HEK293 (cell line): ENCODE measurements at regions not wholly inside any gene's neighbourhood (a gene's known extent, or its start where the extent isn't known, plus 50 kb on each side); places are given as distances from the start of the nearest gene placed in this dataset.

ENCODE experiments used
- CTCF ChIA-PET: fragments of 350-600 bp; formaldehyde crosslinking; extraction: SDS; loops from one replicate; lab custom pipeline; 2021; ENCODE audit warnings: antibody characterized with exemption; lab: Yijun Ruan, JAX
- POLR2A ChIA-PET: fragments of 300-600 bp; formaldehyde crosslinking; extraction: SDS; loops from one replicate; lab custom pipeline; 2020; ENCODE audit warnings: antibody characterized with exemption, inconsistent platforms; lab: Yijun Ruan, JAX
- H3K27ac ChIP-seq: fragments of 200-500 bp; sonication (Bioruptor generic); 2 replicates; pipeline ENCODE4 v1.5.1; 2014; ENCODE audit warnings: low read depth, low read length, control low read depth, inconsistent platforms; ENCODE audit errors: extremely low read depth
- H3K36me3 ChIP-seq, 2 experiments: fragments of 200-500 bp in 1 of 2; sonication (Bioruptor generic) in 1 of 2; 1 replicate in 1 of 2; 2 replicates in 1 of 2; pipeline ENCODE4 v1.5.1; 2014 to 2017; ENCODE audit warnings: inconsistent platforms in 2 of 2, low read length in 2 of 2; ENCODE audit not compliant: control insufficient read depth in 2 of 2, insufficient read depth in 1 of 2
- H3K4me1 ChIP-seq: fragments of 200-500 bp; sonication (Bioruptor generic); 2 replicates; pipeline ENCODE4 v1.5.1; 2014; ENCODE audit warnings: mild to moderate bottlenecking, low read length, inconsistent platforms; ENCODE audit not compliant: control insufficient read depth, insufficient read depth
- H3K4me3 ChIP-seq: 2 replicates; pipeline ENCODE4 v1.5.1; 2011; ENCODE audit warnings: low read depth, mild to moderate bottlenecking, control low read depth, low read length, moderate library complexity
- H3K9me3 ChIP-seq: fragments of 200-500 bp; sonication (Bioruptor generic); 2 replicates; pipeline ENCODE4 v1.5.1; 2014; ENCODE audit warnings: low read depth, low read length, inconsistent platforms; ENCODE audit not compliant: control insufficient read depth, insufficient read depth
- GLI2 ChIP-seq: fragments of 450-650 bp; formaldehyde crosslinking; IDR thresholded peaks from 2 replicates; pipeline ENCODE4; 2017; ENCODE audit warnings: missing biosample characterization, missing genetic modification characterization, low read depth, borderline replicate concordance
- MYNN ChIP-seq: fragments of 450-650 bp; formaldehyde crosslinking; IDR thresholded peaks from 2 replicates; pipeline ENCODE4 v1.5.1; 2016; ENCODE audit warnings: missing biosample characterization, missing genetic modification characterization, borderline replicate concordance
- MZF1 ChIP-seq: fragments of 450-650 bp; formaldehyde crosslinking; IDR thresholded peaks from 2 replicates; pipeline ENCODE4 v1.5.1; 2017; ENCODE audit warnings: missing biosample characterization, missing genetic modification characterization, borderline replicate concordance
- PBX3 ChIP-seq: sonication (generic); formaldehyde crosslinking; IDR thresholded peaks from 2 replicates; pipeline ENCODE4 v1.8.1; 2022; ENCODE audit warnings: mild to moderate bottlenecking, moderate library complexity, missing genetic modification reagents
- TCF7L2 ChIP-seq: IDR thresholded peaks from 2 replicates; pipeline ENCODE4 v1.6.1; 2011; ENCODE audit warnings: low read depth, mild to moderate bottlenecking, inconsistent platforms, low read length, moderate library complexity, borderline replicate concordance
- YY2 ChIP-seq: fragments of 450-650 bp; formaldehyde crosslinking; IDR thresholded peaks from 2 replicates; pipeline ENCODE4 v1.5.1; 2016; ENCODE audit warnings: missing biosample characterization, missing genetic modification characterization
- ZBTB1 ChIP-seq: fragments of 450-650 bp; formaldehyde crosslinking; IDR thresholded peaks from 2 replicates; pipeline ENCODE4 v1.5.1; 2016; ENCODE audit warnings: missing biosample characterization, missing genetic modification characterization
- ZBTB17 ChIP-seq: fragments of 450-650 bp; formaldehyde crosslinking; IDR thresholded peaks from 2 replicates; pipeline ENCODE4 v1.5.1; 2016; ENCODE audit warnings: missing biosample characterization, missing genetic modification characterization
- ZBTB48 ChIP-seq: fragments of 450-650 bp; formaldehyde crosslinking; IDR thresholded peaks from 2 replicates; pipeline ENCODE4 v1.5.1; 2016; ENCODE audit warnings: missing biosample characterization, missing genetic modification characterization
- ZFP69B ChIP-seq: fragments of 450-650 bp; formaldehyde crosslinking; IDR thresholded peaks from 2 replicates; pipeline ENCODE4 v1.5.1; 2016; ENCODE audit warnings: missing biosample characterization, missing genetic modification characterization
- ZNF138 ChIP-seq: fragments of 450-650 bp; formaldehyde crosslinking; IDR thresholded peaks from 2 replicates; pipeline ENCODE4 v1.5.1; 2016; ENCODE audit warnings: missing biosample characterization, missing genetic modification characterization, borderline replicate concordance
- ZNF140 ChIP-seq: fragments of 450-650 bp; formaldehyde crosslinking; IDR thresholded peaks from 2 replicates; pipeline ENCODE4 v1.5.1; 2016; ENCODE audit warnings: missing biosample characterization, missing genetic modification characterization
- ZNF19 ChIP-seq: fragments of 450-650 bp; formaldehyde crosslinking; IDR thresholded peaks from 2 replicates; pipeline ENCODE4; 2016; ENCODE audit warnings: missing biosample characterization, missing genetic modification characterization, low read depth
- ZNF239 ChIP-seq: fragments of 450-650 bp; formaldehyde crosslinking; IDR thresholded peaks from 2 replicates; pipeline ENCODE4 v1.5.1; 2016; ENCODE audit warnings: missing biosample characterization, missing genetic modification characterization
- ZNF324 ChIP-seq: fragments of 450-650 bp; formaldehyde crosslinking; IDR thresholded peaks from 2 replicates; pipeline ENCODE4 v1.5.1; 2016; ENCODE audit warnings: missing biosample characterization, missing genetic modification characterization
- ZNF335 ChIP-seq: fragments of 450-650 bp; formaldehyde crosslinking; conservative IDR thresholded peaks from 2 replicates; pipeline ENCODE4 v1.5.1; 2016; ENCODE audit warnings: missing biosample characterization, missing genetic modification characterization
- ZNF558 ChIP-seq: fragments of 450-650 bp; formaldehyde crosslinking; IDR thresholded peaks from 2 replicates; pipeline ENCODE4 v1.5.1; 2016; ENCODE audit warnings: missing biosample characterization, missing genetic modification characterization
- ZNF621 ChIP-seq: fragments of 450-650 bp; formaldehyde crosslinking; IDR thresholded peaks from 2 replicates; pipeline ENCODE4 v1.5.1; 2017; ENCODE audit warnings: missing biosample characterization, missing genetic modification characterization
- ZNF670 ChIP-seq: fragments of 450-650 bp; formaldehyde crosslinking; IDR thresholded peaks from 2 replicates; pipeline ENCODE4 v1.5.1; 2016; ENCODE audit warnings: missing biosample characterization, missing genetic modification characterization, low read depth
- ZNF701 ChIP-seq: fragments of 450-650 bp; formaldehyde crosslinking; IDR thresholded peaks from 2 replicates; pipeline ENCODE4 v1.5.1; 2016; ENCODE audit warnings: missing biosample characterization, missing genetic modification characterization
- ZNF76 ChIP-seq: fragments of 450-650 bp; formaldehyde crosslinking; IDR thresholded peaks from 2 replicates; pipeline ENCODE4; 2016; ENCODE audit warnings: low read depth, missing biosample characterization, missing genetic modification characterization, borderline replicate concordance
- TF ChIP-seq, protein P1 (sequence below): fragments of 450-650 bp; formaldehyde crosslinking; IDR thresholded peaks from 2 replicates; pipeline ENCODE4 v1.5.1; 2016; ENCODE audit warnings: missing biosample characterization, missing genetic modification characterization
- TF ChIP-seq, protein P2 (sequence below): fragments of 450-650 bp; formaldehyde crosslinking; optimal IDR thresholded peaks from 2 replicates; pipeline ENCODE3; 2016; ENCODE audit warnings: missing biosample characterization, mild to moderate bottlenecking, missing genetic modification characterization
- TF ChIP-seq, protein P3 (sequence below): fragments of 450-650 bp; formaldehyde crosslinking; IDR thresholded peaks from 2 replicates; pipeline ENCODE4 v1.5.1; 2017; ENCODE audit warnings: missing biosample characterization, missing genetic modification characterization
- TF ChIP-seq, protein P4 (sequence below): fragments of 450-650 bp; formaldehyde crosslinking; IDR thresholded peaks from 2 replicates; pipeline ENCODE4 v1.5.1; 2017; ENCODE audit warnings: missing biosample characterization, missing genetic modification characterization
- TF ChIP-seq, protein P5 (sequence below): fragments of 450-650 bp; formaldehyde crosslinking; IDR thresholded peaks from 2 replicates; pipeline ENCODE4 v1.5.1; 2017; ENCODE audit warnings: missing biosample characterization, missing genetic modification characterization

DNA sequence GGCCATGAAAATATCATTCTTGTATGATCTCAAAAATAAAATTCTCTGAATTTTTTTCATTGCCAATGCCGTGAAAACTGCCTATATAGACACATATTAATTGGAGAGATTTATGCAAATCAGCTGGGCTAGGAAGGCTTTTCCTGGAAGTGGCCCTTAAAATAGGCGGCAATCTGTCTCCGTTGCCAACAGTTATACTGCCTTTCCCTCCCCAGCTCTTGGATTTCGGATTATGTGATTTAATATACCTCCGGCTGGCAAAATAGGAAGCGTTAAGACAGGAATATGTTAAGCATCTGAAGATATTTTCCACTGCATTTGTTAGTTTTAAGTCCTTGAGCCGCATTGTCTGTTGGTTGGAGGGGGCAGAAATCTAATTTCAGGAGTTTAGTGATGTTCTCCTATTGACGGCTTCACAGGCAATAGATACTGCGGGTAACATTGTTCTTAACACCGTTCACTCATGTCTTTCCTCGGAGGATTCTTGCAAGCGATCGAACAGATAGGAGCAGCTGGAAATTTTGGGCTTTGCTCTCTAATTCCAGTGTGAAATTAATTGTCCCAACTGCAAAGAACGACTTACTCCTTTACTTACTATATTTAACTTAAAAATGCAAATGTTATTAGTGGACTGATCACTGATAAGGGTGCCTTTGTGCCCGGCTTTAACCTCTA, 113.3 kb downstream of the LINC00237 start:
- CTCF ChIA-PET: no interaction called here
- POLR2A ChIA-PET: no interaction called here
- Histone ChIP-seq H3K4me3 (no peak overlapping the region), H3K36me3 (no peaks in the 10 kb centered on the region), H3K4me1 (no peaks in the 10 kb centered on the region), H3K27ac (no peak overlapping the region), H3K9me3 (no peaks in the 10 kb centered on the region)
- TF ChIP-seq MYNN (tag by site-specific recombination): no peak
- no peak for TF ChIP-seq TCF7L2
- no peak for TF ChIP-seq GLI2
- TF ChIP-seq YY2 (tag by site-specific recombination): no peak

GRCh38 chr20:20992277-20992676, 113.9 kb downstream of the LINC00237 start:
- no peak overlapping the region for H3K4me3 ChIP-seq
- no peak overlapping the region for H3K27ac ChIP-seq
- TF ChIP-seq ZNF558 (no peak), ZNF324 (no peak), ZNF701 (tag by site-specific recombination) (no peak), ZNF140 (tag by site-specific recombination) (no peak), ZNF19 (tag by site-specific recombination) (no peak), ZBTB17 (no peak), ZNF335 (no peak), ZFP69B (tag by site-specific recombination) (no peak), MZF1 (no peak), PBX3 (no peak), ZNF239 (no peak), ZNF138 (tag by site-specific recombination) (no peak), ZNF670 (tag by site-specific recombination) (no peak), ZBTB48 (tag by site-specific recombination) (no peak), ZNF76 (no peak)
- TF ChIP-seq, protein P1, sequence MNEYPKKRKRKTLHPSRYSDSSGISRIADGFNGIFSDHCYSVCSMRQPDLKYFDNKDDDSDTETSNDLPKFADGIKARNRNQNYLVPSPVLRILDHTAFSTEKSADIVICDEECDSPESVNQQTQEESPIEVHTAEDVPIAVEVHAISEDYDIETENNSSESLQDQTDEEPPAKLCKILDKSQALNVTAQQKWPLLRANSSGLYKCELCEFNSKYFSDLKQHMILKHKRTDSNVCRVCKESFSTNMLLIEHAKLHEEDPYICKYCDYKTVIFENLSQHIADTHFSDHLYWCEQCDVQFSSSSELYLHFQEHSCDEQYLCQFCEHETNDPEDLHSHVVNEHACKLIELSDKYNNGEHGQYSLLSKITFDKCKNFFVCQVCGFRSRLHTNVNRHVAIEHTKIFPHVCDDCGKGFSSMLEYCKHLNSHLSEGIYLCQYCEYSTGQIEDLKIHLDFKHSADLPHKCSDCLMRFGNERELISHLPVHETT (tag by site-specific recombination): no peak
- TF ChIP-seq, protein P2, sequence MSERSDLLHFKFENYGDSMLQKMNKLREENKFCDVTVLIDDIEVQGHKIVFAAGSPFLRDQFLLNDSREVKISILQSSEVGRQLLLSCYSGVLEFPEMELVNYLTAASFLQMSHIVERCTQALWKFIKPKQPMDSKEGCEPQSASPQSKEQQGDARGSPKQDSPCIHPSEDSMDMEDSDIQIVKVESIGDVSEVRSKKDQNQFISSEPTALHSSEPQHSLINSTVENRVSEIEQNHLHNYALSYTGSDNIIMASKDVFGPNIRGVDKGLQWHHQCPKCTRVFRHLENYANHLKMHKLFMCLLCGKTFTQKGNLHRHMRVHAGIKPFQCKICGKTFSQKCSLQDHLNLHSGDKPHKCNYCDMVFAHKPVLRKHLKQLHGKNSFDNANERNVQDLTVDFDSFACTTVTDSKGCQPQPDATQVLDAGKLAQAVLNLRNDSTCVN (tag by site-specific recombination): no peak
- no peaks in the 10 kb centered on the region for H3K9me3 ChIP-seq
- POLR2A ChIA-PET: no interaction called here
- H3K4me1 ChIP-seq: no peaks in the 10 kb centered on the region
- no peaks in the 10 kb centered on the region for H3K36me3 ChIP-seq
- CTCF ChIA-PET: no interaction called here

GRCh38 chr20:20989081-20989480, 117.1 kb downstream of the LINC00237 start:
- ChIA-PET POLR2A (no interaction called here), CTCF (no interaction called here)
- Histone ChIP-seq H3K27ac (no peak overlapping the region), H3K36me3 (no peaks in the 10 kb centered on the region), H3K4me3 (no peak overlapping the region), H3K9me3 (no peaks in the 10 kb centered on the region), H3K4me1 (no peaks in the 10 kb centered on the region)
- no peak for TF ChIP-seq ZNF621 (tag by site-specific recombination)
- TF ChIP-seq, protein P3, sequence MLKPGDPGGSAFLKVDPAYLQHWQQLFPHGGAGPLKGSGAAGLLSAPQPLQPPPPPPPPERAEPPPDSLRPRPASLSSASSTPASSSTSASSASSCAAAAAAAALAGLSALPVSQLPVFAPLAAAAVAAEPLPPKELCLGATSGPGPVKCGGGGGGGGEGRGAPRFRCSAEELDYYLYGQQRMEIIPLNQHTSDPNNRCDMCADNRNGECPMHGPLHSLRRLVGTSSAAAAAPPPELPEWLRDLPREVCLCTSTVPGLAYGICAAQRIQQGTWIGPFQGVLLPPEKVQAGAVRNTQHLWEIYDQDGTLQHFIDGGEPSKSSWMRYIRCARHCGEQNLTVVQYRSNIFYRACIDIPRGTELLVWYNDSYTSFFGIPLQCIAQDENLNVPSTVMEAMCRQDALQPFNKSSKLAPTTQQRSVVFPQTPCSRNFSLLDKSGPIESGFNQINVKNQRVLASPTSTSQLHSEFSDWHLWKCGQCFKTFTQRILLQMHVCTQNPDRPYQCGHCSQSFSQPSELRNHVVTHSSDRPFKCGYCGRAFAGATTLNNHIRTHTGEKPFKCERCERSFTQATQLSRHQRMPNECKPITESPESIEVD (tag by site-specific recombination): no peak
- no peak for TF ChIP-seq TCF7L2
- TF ChIP-seq, protein P4, sequence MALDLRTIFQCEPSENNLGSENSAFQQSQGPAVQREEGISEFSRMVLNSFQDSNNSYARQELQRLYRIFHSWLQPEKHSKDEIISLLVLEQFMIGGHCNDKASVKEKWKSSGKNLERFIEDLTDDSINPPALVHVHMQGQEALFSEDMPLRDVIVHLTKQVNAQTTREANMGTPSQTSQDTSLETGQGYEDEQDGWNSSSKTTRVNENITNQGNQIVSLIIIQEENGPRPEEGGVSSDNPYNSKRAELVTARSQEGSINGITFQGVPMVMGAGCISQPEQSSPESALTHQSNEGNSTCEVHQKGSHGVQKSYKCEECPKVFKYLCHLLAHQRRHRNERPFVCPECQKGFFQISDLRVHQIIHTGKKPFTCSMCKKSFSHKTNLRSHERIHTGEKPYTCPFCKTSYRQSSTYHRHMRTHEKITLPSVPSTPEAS (tag by site-specific recombination): no peak
- TF ChIP-seq, protein P5, sequence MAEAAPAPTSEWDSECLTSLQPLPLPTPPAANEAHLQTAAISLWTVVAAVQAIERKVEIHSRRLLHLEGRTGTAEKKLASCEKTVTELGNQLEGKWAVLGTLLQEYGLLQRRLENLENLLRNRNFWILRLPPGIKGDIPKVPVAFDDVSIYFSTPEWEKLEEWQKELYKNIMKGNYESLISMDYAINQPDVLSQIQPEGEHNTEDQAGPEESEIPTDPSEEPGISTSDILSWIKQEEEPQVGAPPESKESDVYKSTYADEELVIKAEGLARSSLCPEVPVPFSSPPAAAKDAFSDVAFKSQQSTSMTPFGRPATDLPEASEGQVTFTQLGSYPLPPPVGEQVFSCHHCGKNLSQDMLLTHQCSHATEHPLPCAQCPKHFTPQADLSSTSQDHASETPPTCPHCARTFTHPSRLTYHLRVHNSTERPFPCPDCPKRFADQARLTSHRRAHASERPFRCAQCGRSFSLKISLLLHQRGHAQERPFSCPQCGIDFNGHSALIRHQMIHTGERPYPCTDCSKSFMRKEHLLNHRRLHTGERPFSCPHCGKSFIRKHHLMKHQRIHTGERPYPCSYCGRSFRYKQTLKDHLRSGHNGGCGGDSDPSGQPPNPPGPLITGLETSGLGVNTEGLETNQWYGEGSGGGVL (tag by site-specific recombination): no peak
- TF ChIP-seq ZBTB1 (tag by site-specific recombination): no peak
